GM23338 (cell line): ENCODE measurements at regions not wholly inside any gene's neighbourhood (a gene's known extent, or its start where the extent isn't known, plus 50 kb on each side); places are given as distances from the start of the nearest gene placed in this dataset.

Experiments
- CREB1 ChIP-seq: fragments of 250-450 bp; sonication (Bioruptor Pico); IDR thresholded peaks from 2 replicates; pipeline ENCODE4 v1.5.0; 2020; ENCODE audit warnings: low read depth, mild to moderate bottlenecking, moderate library complexity
- EZH2 ChIP-seq: fragments of 200-600 bp; sonication (generic); IDR thresholded peaks from one replicate; pipeline ENCODE4 v1.8.0; 2017; ENCODE audit warnings: antibody characterized with exemption, mild to moderate bottlenecking, low read depth; ENCODE audit not compliant: unreplicated experiment
- EZH2phosphoT487 ChIP-seq: fragments of 200-600 bp; sonication (generic); IDR thresholded peaks from one replicate; pipeline ENCODE4 v1.8.1; 2018; ENCODE audit warnings: antibody characterized with exemption; ENCODE audit not compliant: unreplicated experiment
- JUNB ChIP-seq: IDR thresholded peaks from one replicate; pipeline ENCODE4 v1.6.1; 2016; ENCODE audit warnings: antibody characterized with exemption; ENCODE audit not compliant: unreplicated experiment
- NANOG ChIP-seq: IDR thresholded peaks from 2 replicates; pipeline ENCODE4 v1.6.1; 2016; ENCODE audit warnings: antibody characterized with exemption, borderline replicate concordance
- POLR2AphosphoS5 ChIP-seq: IDR thresholded peaks from 2 replicates; pipeline ENCODE4 v1.6.1; 2016; ENCODE audit warnings: antibody characterized with exemption, low read depth
- ZNF331 ChIP-seq: fragments of 250-450 bp; sonication (Bioruptor Pico); IDR thresholded peaks from 2 replicates; pipeline ENCODE4 v1.5.0; 2020; ENCODE audit warnings: low read depth, mild to moderate bottlenecking, moderate library complexity
- TF ChIP-seq, protein P1 (sequence below), 2 experiments: fragments of 200-600 bp in 1 of 2; sonication (generic) in 1 of 2; conservative IDR thresholded peaks; 2 replicates each; pipeline versions ENCODE4 v1.5.1 to v1.6.1; 2016 to 2017; ENCODE audit warnings: antibody characterized with exemption in 2 of 2, low read depth in 2 of 2, mild to moderate bottlenecking in 2 of 2, moderate library complexity in 1 of 2
- TF ChIP-seq, protein P2 (sequence below): IDR thresholded peaks from one replicate; pipeline ENCODE4 v1.6.1; 2018; ENCODE audit warnings: antibody characterized with exemption; ENCODE audit not compliant: unreplicated experiment

GRCh38 chr5:54385994-54386393 is 69.5 kb upstream of the HSPB3 start:
- TF ChIP-seq, protein P1, sequence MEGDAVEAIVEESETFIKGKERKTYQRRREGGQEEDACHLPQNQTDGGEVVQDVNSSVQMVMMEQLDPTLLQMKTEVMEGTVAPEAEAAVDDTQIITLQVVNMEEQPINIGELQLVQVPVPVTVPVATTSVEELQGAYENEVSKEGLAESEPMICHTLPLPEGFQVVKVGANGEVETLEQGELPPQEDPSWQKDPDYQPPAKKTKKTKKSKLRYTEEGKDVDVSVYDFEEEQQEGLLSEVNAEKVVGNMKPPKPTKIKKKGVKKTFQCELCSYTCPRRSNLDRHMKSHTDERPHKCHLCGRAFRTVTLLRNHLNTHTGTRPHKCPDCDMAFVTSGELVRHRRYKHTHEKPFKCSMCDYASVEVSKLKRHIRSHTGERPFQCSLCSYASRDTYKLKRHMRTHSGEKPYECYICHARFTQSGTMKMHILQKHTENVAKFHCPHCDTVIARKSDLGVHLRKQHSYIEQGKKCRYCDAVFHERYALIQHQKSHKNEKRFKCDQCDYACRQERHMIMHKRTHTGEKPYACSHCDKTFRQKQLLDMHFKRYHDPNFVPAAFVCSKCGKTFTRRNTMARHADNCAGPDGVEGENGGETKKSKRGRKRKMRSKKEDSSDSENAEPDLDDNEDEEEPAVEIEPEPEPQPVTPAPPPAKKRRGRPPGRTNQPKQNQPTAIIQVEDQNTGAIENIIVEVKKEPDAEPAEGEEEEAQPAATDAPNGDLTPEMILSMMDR (conservative IDR thresholded peaks at IDR 0.05; ENCODE audit: low read depth in 2 of 2), result no peak
- TF ChIP-seq POLR2AphosphoS5, result no peak
- TF ChIP-seq JUNB, result no peak
- TF ChIP-seq NANOG, result no peak
- no peak for TF ChIP-seq EZH2
- TF ChIP-seq, protein P2, sequence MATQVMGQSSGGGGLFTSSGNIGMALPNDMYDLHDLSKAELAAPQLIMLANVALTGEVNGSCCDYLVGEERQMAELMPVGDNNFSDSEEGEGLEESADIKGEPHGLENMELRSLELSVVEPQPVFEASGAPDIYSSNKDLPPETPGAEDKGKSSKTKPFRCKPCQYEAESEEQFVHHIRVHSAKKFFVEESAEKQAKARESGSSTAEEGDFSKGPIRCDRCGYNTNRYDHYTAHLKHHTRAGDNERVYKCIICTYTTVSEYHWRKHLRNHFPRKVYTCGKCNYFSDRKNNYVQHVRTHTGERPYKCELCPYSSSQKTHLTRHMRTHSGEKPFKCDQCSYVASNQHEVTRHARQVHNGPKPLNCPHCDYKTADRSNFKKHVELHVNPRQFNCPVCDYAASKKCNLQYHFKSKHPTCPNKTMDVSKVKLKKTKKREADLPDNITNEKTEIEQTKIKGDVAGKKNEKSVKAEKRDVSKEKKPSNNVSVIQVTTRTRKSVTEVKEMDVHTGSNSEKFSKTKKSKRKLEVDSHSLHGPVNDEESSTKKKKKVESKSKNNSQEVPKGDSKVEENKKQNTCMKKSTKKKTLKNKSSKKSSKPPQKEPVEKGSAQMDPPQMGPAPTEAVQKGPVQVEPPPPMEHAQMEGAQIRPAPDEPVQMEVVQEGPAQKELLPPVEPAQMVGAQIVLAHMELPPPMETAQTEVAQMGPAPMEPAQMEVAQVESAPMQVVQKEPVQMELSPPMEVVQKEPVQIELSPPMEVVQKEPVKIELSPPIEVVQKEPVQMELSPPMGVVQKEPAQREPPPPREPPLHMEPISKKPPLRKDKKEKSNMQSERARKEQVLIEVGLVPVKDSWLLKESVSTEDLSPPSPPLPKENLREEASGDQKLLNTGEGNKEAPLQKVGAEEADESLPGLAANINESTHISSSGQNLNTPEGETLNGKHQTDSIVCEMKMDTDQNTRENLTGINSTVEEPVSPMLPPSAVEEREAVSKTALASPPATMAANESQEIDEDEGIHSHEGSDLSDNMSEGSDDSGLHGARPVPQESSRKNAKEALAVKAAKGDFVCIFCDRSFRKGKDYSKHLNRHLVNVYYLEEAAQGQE, result no peak
- TF ChIP-seq EZH2phosphoT487, result no peak
- TF ChIP-seq ZNF331, result no peak
- no peak for TF ChIP-seq CREB1 (CRISPR knock-in tag)
